Vagina (tissue), 2 donors: ENCODE measurements at regions not wholly inside any gene's neighbourhood (a gene's known extent, or its start where the extent isn't known, plus 50 kb on each side); places are given as distances from the start of the nearest gene placed in this dataset.

Source experiments
- POLR2AphosphoS5 ChIP-seq, 2 donors: sonication (generic); formaldehyde crosslinking; IDR thresholded peaks; one replicate each; pipeline ENCODE4 v1.9.0; 2017; ENCODE audit warnings: antibody characterized with exemption in 2 of 2, mild to moderate bottlenecking in 2 of 2, low read depth in 1 of 2; ENCODE audit not compliant: insufficient read depth in 1 of 2
- TF ChIP-seq, protein P1 (sequence below), 3 experiments: fragments of 450-650 bp in 2 of 3; fragments of 200-600 bp in 1 of 3; sonication (generic) in 1 of 3; IDR thresholded peaks; one replicate each; pipeline ENCODE4 v1.5.1; 2017 to 2019; ENCODE audit warnings: antibody characterized with exemption in 3 of 3, mild to moderate bottlenecking in 2 of 3, moderate library complexity in 2 of 3

GRCh38 chr18:31255953-31256352 is 62.0 kb upstream of the DSG1 start:
- TF ChIP-seq, protein P1, sequence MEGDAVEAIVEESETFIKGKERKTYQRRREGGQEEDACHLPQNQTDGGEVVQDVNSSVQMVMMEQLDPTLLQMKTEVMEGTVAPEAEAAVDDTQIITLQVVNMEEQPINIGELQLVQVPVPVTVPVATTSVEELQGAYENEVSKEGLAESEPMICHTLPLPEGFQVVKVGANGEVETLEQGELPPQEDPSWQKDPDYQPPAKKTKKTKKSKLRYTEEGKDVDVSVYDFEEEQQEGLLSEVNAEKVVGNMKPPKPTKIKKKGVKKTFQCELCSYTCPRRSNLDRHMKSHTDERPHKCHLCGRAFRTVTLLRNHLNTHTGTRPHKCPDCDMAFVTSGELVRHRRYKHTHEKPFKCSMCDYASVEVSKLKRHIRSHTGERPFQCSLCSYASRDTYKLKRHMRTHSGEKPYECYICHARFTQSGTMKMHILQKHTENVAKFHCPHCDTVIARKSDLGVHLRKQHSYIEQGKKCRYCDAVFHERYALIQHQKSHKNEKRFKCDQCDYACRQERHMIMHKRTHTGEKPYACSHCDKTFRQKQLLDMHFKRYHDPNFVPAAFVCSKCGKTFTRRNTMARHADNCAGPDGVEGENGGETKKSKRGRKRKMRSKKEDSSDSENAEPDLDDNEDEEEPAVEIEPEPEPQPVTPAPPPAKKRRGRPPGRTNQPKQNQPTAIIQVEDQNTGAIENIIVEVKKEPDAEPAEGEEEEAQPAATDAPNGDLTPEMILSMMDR (IDR thresholded peaks at IDR 0.05), result no peak
- TF ChIP-seq POLR2AphosphoS5 (IDR thresholded peaks at IDR 0.05; ENCODE audit: insufficient read depth in 1 of 2, low read depth in 1 of 2), result peak in 1 of 2 donors; percentile 86
